ENCODE measurements at regions not wholly inside any gene's neighbourhood (a gene's known extent, or its start where the extent isn't known, plus 50 kb on each side); places are given as distances from the start of the nearest gene placed in this dataset.
"Not testable (repeated sequence)": the region's sequence is repeated elsewhere in the genome, so short reads cannot be mapped to it uniquely, and the experiment has no call there.

DNA sequence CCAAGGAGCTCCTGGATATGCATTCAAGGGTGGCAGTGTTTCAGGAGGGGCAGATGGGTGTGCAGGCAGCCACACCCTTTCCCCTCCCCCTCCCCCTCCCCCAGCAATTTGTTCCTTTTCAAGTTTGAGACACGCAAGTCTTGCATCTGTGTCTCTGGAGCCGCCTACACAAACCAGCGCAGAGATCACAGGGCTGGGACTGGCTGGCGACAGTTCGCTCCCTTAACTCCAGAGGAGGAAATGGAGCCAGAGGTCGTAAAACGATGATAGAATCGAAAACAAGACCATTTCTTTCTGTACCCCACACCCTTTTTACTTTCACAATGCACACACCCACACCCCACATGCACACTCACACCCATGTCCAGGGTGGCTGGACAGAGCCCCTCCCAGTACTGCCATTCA is 163.1 kb downstream of the LY86 start:
- Mint-ChIP-seq H3K4me1 (ENCODE audit: low read depth) (peaks cover 7% of the 10 kb centered on the region), H3K36me3 (ENCODE audit: low read depth) (no peaks in the 10 kb centered on the region), H3K4me3 (no peak overlapping the region), H3K9me3 (ENCODE audit: insufficient read depth) (no peaks in the 10 kb centered on the region), H3K27me3 (ENCODE audit: low read depth) (peaks cover 18% of the 10 kb centered on the region), H3K27ac (no peak overlapping the region)
- CTCF ChIA-PET: interaction anchor here (1.1 kb wide), 1 partner anchor 87 kb away, joined by 3 read pairs; no protein-coding TSS in a partner anchor
- ATAC-seq (peak; percentile 39), DNase-seq (no peak)
- POLR2A ChIA-PET: interaction anchor here (0.7 kb wide), 1 partner anchor 160 kb away, joined by 3 read pairs; no protein-coding TSS in a partner anchor

DNA sequence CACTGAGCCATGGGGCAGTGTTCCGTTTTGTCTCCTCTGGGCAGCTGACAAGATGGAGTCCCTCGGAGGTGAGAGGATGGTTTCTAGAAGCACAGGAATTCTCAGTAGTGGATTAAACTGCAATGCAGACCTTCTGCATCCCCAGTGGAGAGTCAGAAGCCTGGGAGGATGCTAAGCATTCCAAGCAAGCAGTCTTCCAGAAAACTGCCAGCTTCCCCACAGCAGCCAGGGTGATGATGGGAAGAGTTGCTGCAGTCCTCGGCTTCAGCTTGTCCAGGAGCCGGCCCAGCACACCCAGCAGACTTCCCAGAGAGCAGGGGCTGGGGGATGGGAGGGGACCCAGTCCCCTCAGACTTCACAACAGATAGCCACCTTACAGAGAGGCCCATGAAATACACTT is 163.6 kb downstream of the LY86 start:
- Mint-ChIP-seq H3K4me3 (no peak overlapping the region), H3K36me3 (ENCODE audit: low read depth) (no peaks in the 10 kb centered on the region), H3K4me1 (ENCODE audit: low read depth) (peaks cover 7% of the 10 kb centered on the region), H3K27me3 (ENCODE audit: low read depth) (peaks cover 15% of the 10 kb centered on the region), H3K27ac (no peak overlapping the region), H3K9me3 (ENCODE audit: insufficient read depth) (no peaks in the 10 kb centered on the region)
- CTCF ChIA-PET: no interaction called here
- DNase-seq (no peak), ATAC-seq (no peak)
- POLR2A ChIA-PET: interaction anchor here (0.7 kb wide), 1 partner anchor 159 kb away, joined by 3 read pairs; no protein-coding TSS in a partner anchor

DNA sequence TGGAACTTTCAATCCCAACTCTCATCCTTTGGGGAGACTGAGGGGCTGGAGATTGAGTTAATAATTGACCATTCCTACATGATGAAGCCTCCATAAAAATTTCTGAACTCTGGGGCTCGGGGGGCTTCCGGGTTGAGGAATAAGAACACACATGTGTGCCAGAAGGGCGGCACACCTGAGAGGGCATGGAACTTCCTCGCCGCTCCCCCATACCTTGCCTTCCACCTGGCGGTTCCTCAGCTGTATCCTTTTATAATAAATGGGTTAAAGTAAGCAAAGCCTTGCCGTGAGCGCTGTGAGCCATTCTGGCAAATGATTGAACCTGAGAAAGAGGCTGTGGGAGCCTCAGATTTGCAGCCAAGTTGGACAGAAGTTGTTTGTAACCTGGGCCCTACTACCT is 164.8 kb downstream of the LY86 start:
- ATAC-seq (no peak), DNase-seq (no peak)
- Mint-ChIP-seq H3K27me3 (ENCODE audit: low read depth) (peaks cover 11% of the 10 kb centered on the region), H3K4me1 (ENCODE audit: low read depth) (peaks cover 7% of the 10 kb centered on the region), H3K36me3 (ENCODE audit: low read depth) (no peaks in the 10 kb centered on the region), H3K9me3 (ENCODE audit: insufficient read depth) (no peaks in the 10 kb centered on the region), H3K4me3 (no peak overlapping the region), H3K27ac (no peak overlapping the region)
- ChIA-PET POLR2A (no interaction called here), CTCF (interaction anchor here (1.0 kb wide), 1 partner anchor 57 kb away, joined by 3 read pairs; no protein-coding TSS in a partner anchor)

DNA sequence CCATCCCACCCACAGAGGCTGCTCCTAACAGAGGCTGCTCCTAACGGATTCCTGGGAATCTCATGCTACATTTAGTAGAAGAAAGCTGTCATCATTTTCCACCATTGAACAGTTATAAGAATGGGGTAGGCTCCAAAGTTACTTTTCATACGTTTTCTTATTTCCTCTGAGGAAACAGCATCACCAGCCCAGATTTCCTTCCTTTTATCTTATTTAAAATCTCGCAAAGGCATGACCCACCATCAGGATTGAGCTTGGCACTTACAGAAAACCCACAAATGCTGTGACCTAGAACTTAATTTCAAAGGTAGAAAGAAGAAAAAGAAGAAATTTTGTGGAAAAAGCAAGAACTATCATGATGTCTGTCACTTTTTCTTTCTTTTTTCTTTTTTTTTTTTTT is 168.0 kb downstream of the LY86 start:
- Mint-ChIP-seq H3K9me3 (ENCODE audit: insufficient read depth) (no peaks in the 10 kb centered on the region), H3K36me3 (ENCODE audit: low read depth) (no peaks in the 10 kb centered on the region), H3K4me3 (no peak overlapping the region), H3K4me1 (ENCODE audit: low read depth) (peaks cover 5% of the 10 kb centered on the region), H3K27me3 (ENCODE audit: low read depth) (peaks cover 9% of the 10 kb centered on the region), H3K27ac (no peak overlapping the region)
- ChIA-PET POLR2A (no interaction called here), CTCF (no interaction called here)
- ATAC-seq: no peak
- no peak for DNase-seq

DNA sequence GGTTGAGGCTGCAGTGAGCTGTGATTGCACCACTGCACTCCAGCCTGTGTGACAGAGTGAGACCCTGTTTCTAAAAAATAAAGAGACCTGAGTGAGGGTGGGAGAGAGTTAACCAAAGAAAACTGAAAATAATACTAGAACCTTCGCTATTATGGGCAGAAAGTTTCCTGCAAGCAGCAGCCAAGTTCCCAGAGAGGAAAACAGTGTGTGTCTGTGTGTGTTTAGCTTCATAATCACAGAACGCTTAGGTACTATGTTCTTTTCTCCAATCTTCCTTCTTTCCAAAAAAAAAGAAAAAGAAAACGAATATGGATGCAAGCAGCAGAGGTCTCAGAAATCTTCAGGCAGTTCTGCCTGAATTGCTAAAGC is 170.0 kb downstream of the LY86 start:
- H3K27ac Mint-ChIP-seq: no peak overlapping the region
- POLR2A ChIA-PET: interaction anchor here (0.5 kb wide), 1 partner anchor 700 kb away, joined by 3 read pairs; no protein-coding TSS in a partner anchor
- peaks cover 9% of the 10 kb centered on the region for H3K27me3 Mint-ChIP-seq (ENCODE audit: low read depth)
- no peak for DNase-seq
- no peak for ATAC-seq
- H3K4me3 Mint-ChIP-seq: no peak overlapping the region
- H3K4me1 Mint-ChIP-seq (ENCODE audit: low read depth): no peaks in the 10 kb centered on the region
- H3K9me3 Mint-ChIP-seq (ENCODE audit: insufficient read depth): no peaks in the 10 kb centered on the region
- H3K36me3 Mint-ChIP-seq (ENCODE audit: low read depth): no peaks in the 10 kb centered on the region
- CTCF ChIA-PET: interaction anchor here (0.6 to 2.8 kb wide), 22 partner anchors 8 to 484 kb away, joined by 3 to 14 read pairs (median 4); no protein-coding TSS in a partner anchor

DNA sequence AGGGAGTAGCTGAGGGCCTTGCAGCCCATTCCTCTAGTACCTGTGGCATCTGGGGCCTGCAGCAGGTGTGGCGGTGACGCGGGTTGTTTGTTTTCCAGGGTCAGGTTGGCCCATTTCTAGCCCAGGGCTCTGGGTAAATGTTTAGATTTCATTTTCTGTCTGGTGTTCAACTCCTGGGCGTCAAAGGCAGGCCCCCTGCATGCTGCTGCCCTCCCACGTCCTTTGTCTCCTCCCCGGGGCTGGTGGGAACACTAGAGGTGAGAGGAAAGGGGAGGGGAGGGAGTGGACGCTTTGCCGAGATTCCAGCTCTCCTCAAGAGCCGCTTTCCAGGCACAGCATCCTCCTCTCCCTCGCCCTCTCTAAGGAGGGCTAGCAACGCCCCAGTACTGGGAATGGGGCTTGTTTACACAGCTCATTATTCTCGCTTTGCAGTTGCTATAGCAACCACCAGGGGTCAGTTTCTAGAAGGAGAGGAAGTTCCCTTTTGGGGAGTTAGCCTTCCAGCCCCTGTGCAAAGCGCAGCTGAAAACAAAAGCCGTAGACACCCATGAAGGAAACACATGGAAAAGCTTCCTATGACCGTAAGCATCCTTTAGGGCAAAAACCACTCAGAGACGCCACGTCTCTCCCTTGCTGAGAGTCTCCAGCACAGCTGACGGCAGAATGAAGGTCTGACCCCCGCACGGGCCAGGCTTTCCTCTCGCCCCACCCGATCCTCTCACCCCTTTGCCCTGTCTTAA is 170.6 kb downstream of the LY86 start:
- peaks cover 9% of the 10 kb centered on the region for H3K27me3 Mint-ChIP-seq (ENCODE audit: low read depth)
- DNase-seq (peak; percentile 38), ATAC-seq (no peak)
- H3K36me3 Mint-ChIP-seq (ENCODE audit: low read depth): no peaks in the 10 kb centered on the region
- CTCF ChIA-PET: interaction anchor here (0.6 to 2.8 kb wide), 22 partner anchors 9 to 483 kb away, joined by 3 to 14 read pairs (median 4); no protein-coding TSS in a partner anchor
- POLR2A ChIA-PET: no interaction called here
- no peaks in the 10 kb centered on the region for H3K4me1 Mint-ChIP-seq (ENCODE audit: low read depth)
- no peak overlapping the region for H3K4me3 Mint-ChIP-seq
- H3K27ac Mint-ChIP-seq: no peak overlapping the region
- H3K9me3 Mint-ChIP-seq (ENCODE audit: insufficient read depth): no peaks in the 10 kb centered on the region

DNA sequence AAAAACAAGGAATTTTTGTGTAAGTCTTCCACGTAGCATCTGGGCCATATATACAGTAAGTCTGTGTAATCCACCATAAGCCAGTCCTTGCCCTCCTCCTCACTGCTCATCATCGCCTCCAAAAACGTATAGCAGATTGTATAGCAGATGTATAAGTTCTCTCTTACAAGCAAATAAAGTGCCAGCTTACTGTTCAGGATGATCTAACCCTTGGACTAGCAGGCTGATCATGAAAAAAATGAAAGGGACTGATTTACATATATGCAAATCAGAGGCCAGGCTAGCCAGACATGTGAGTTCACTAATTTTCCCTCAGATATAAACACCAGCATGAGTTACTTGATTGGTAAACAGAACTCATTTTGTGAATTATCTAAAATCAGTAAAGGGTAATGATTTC is 171.5 kb downstream of the LY86 start:
- Mint-ChIP-seq H3K4me1 (ENCODE audit: low read depth) (no peaks in the 10 kb centered on the region), H3K27me3 (ENCODE audit: low read depth) (peaks cover 7% of the 10 kb centered on the region), H3K4me3 (no peak overlapping the region), H3K9me3 (ENCODE audit: insufficient read depth) (no peaks in the 10 kb centered on the region), H3K36me3 (ENCODE audit: low read depth) (no peaks in the 10 kb centered on the region), H3K27ac (no peak overlapping the region)
- DNase-seq (no peak), ATAC-seq (no peak)
- CTCF ChIA-PET: interaction anchor here (1.2 to 2.8 kb wide), 7 partner anchors 8 to 482 kb away, joined by 3 to 14 read pairs (median 5); no protein-coding TSS in a partner anchor
- POLR2A ChIA-PET: no interaction called here

DNA sequence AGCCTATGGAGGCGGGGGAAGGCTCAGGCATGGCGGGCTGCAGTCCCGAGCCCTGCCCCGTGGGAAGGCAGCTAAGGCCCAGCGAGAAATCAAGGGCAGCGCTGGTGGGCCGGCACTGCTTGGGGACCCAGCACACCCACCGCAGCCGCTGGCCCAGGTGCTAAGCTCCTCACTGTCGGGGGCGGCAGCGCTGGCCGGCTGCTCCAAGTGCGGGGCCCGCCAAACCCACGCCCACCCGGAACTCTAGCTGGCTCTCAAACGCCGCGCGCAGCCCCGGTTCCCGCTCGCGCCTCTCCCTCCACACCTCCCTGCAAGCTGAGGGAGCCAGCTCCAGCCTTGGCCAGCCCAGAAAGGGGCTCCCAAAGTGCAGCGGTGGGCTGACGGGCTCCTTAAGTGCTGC is 174.0 kb downstream of the LY86 start:
- DNase-seq; H3K27ac Mint-ChIP-seq; H3K4me1 Mint-ChIP-seq (ENCODE audit: low read depth); H3K4me3 Mint-ChIP-seq; H3K9me3 Mint-ChIP-seq (ENCODE audit: insufficient read depth); ATAC-seq; CTCF ChIA-PET; H3K36me3 Mint-ChIP-seq (ENCODE audit: low read depth); POLR2A ChIA-PET; H3K27me3 Mint-ChIP-seq (ENCODE audit: low read depth): not testable (repeated sequence)

DNA sequence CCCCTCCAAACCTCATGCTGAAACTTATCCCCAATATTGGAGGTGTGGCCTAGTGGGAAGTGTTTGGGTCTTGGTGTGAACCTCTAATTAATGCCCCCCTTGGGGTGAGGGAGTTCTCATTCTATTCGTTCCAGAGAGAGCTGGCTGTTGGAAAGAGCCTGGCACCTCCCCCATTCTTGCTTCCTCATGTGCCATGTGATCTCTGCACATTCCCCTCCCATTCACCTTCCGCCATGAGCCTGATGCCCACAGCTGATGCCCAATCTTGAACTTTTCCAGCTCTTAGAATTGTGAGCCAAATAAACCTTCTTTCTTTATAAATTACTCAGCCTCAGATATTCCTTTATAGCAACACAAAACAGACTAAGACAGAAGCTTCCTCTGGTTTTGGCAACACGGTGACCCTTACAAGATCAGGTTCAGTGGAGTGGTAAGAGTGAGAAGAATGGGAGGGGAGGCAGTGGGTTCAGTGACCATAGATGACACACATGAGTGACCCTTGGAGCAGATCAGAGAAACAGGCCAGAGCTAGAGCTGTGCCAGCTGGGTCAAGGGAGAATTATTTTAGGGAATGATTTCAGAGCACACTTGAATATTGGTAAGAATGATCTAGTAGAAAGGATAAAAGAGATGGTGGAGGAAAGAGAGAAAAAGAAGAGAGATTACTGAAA is 176.4 kb downstream of the LY86 start:
- Mint-ChIP-seq H3K4me3 (no peak overlapping the region), H3K27me3 (ENCODE audit: low read depth) (peaks cover 4% of the 10 kb centered on the region), H3K9me3 (ENCODE audit: insufficient read depth) (no peaks in the 10 kb centered on the region), H3K27ac (no peak overlapping the region), H3K4me1 (ENCODE audit: low read depth) (no peaks in the 10 kb centered on the region), H3K36me3 (ENCODE audit: low read depth) (no peaks in the 10 kb centered on the region)
- no peak for ATAC-seq
- no peak for DNase-seq
- ChIA-PET CTCF (no interaction called here), POLR2A (no interaction called here)

DNA sequence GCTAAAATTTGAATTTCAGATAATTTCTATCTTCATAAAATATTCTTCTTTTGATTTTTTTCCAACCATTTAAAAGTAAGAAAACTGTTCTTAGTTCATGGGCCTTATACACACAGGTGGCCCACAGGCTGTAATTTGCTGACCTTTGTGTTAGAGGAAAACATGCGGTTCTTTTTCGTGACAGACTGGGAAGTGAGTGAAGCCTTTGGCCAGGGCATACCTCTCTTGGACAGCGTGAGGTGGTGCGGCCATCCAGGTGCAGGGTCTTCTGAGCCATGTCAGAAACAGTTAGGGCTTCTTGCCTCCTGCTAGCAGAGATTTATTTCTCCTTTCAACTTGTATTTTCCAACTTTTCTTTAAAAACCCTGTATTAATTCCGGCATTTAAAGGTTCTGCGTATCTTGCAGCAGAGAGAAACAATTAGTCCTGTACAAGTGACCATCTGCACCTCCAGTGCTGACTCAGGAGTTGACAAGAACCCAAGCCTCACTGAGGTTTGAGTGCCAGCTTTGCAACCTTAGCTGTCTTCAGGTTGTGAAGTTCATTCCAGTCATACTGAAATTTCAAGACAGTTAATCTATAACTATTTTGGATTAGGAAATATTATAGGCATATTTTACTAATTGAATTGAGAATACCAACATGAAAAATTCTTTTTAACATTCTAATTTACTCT is 177.8 kb downstream of the LY86 start:
- Mint-ChIP-seq H3K36me3 (ENCODE audit: low read depth) (no peaks in the 10 kb centered on the region), H3K4me1 (ENCODE audit: low read depth) (no peaks in the 10 kb centered on the region), H3K9me3 (ENCODE audit: insufficient read depth) (no peaks in the 10 kb centered on the region), H3K4me3 (no peak overlapping the region), H3K27ac (no peak overlapping the region), H3K27me3 (ENCODE audit: low read depth) (peaks cover 8% of the 10 kb centered on the region)
- ChIA-PET POLR2A (no interaction called here), CTCF (no interaction called here)
- ATAC-seq: no peak
- DNase-seq: no peak

DNA sequence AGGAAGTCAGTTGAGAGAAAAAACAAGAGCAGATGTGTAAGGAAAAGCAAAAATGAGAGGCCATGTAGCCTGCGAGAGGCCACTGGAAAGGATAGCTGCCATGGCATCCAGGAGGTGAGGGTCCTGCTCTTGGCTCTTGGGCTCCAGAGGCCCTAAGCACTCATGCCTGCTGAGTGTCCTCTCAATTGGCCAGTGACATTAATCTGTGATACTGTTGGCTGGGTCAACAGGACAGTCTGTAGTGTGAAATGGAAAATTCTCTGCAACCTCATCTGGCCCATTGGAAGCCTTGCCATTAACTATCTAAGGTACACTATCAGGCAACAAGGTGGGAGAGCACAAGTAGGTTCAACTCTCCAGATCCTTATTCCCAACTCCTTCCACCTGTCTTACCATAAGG is 180.9 kb downstream of the LY86 start:
- Mint-ChIP-seq H3K4me1 (ENCODE audit: low read depth) (no peaks in the 10 kb centered on the region), H3K27me3 (ENCODE audit: low read depth) (peaks cover 8% of the 10 kb centered on the region), H3K36me3 (ENCODE audit: low read depth) (no peaks in the 10 kb centered on the region), H3K4me3 (no peak overlapping the region), H3K27ac (no peak overlapping the region), H3K9me3 (ENCODE audit: insufficient read depth) (no peaks in the 10 kb centered on the region)
- CTCF ChIA-PET: interaction anchor here (1.1 kb wide), 1 partner anchor 10 kb away, joined by 6 read pairs; no protein-coding TSS in a partner anchor
- POLR2A ChIA-PET: no interaction called here
- no peak for ATAC-seq
- DNase-seq: no peak

Measured in activated CD8-positive, alpha-beta T cell treated with anti-CD3 and anti-CD28 coated beads, Interleukin-2, amount 10 ng/mL, durations not matched to agents 7 days and 5 days (primary cell).